Neural progenitor cell (in vitro differentiated cells): ENCODE measurements at regions not wholly inside any gene's neighbourhood (a gene's known extent, or its start where the extent isn't known, plus 50 kb on each side); places are given as distances from the start of the nearest gene placed in this dataset.

Experiments
- EZH2 ChIP-seq: fragments of 200-600 bp; sonication (generic); IDR thresholded peaks from 2 replicates; pipeline ENCODE4 v1.6.1; 2017; ENCODE audit warnings: antibody characterized with exemption, mild to moderate bottlenecking, moderate library complexity
- EZH2phosphoT487 ChIP-seq: fragments of 200-600 bp; sonication (generic); IDR thresholded peaks from 2 replicates; pipeline ENCODE4 v1.6.1; 2017; ENCODE audit warnings: antibody characterized with exemption
- TF ChIP-seq, protein P1 (sequence below): fragments of 200-600 bp; sonication (generic); IDR thresholded peaks from 2 replicates; pipeline ENCODE4 v1.5.1; 2017; ENCODE audit warnings: antibody characterized with exemption, mild to moderate bottlenecking

DNA sequence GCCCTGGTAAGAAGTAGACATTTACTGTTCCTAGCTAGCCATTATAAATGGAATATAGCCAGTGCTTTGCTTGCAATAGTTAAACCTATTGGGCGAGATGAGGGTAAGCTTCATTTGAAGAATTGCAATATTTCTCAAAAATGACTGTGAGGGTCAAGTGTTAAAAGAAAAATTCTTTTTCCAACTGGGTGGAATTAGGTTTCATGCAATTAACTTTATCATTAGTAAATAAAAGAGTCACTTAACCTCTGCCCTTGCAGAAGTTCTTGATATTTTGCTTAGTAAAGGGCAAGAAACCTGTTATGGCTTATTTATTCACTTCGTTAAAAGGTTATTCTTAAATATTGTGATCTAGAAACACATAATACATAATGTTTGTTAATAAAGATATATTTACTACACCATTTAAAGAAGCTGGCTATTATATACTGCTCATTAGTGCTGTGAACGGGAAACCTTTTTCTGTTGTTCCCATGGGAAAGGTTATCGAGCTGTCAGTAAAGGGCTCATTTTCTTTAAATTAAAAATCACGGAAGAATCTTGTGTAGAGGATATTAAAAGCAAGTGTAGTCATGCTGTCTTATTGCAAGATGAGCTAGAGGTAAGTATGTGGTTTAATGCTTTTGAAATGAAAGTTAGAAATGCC is 370.5 kb downstream of the CSNK1G3 start:
- TF ChIP-seq, protein P1, sequence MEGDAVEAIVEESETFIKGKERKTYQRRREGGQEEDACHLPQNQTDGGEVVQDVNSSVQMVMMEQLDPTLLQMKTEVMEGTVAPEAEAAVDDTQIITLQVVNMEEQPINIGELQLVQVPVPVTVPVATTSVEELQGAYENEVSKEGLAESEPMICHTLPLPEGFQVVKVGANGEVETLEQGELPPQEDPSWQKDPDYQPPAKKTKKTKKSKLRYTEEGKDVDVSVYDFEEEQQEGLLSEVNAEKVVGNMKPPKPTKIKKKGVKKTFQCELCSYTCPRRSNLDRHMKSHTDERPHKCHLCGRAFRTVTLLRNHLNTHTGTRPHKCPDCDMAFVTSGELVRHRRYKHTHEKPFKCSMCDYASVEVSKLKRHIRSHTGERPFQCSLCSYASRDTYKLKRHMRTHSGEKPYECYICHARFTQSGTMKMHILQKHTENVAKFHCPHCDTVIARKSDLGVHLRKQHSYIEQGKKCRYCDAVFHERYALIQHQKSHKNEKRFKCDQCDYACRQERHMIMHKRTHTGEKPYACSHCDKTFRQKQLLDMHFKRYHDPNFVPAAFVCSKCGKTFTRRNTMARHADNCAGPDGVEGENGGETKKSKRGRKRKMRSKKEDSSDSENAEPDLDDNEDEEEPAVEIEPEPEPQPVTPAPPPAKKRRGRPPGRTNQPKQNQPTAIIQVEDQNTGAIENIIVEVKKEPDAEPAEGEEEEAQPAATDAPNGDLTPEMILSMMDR, result no peak
- TF ChIP-seq EZH2phosphoT487, result no peak
- TF ChIP-seq EZH2, result no peak
